ENCODE measurements at regions not wholly inside any gene's neighbourhood (a gene's known extent, or its start where the extent isn't known, plus 50 kb on each side); places are given as distances from the start of the nearest gene placed in this dataset.
"Not testable (repeated sequence)": the region's sequence is repeated elsewhere in the genome, so short reads cannot be mapped to it uniquely, and the experiment has no call there.

- no peak for TF ChIP-seq CTCF (conservative IDR thresholded peaks at IDR 0.05; ENCODE audit: low read depth, low read length)
- no peak for DNase-seq (ENCODE audit: low read depth)
- H3K4me3 ChIP-seq (ENCODE audit: low read depth, low read length), result no peak overlapping the region
Measured at GRCh38 chr10:113484487-113484886, 68.4 kb upstream of the HABP2 start.

- no peak for DNase-seq (ENCODE audit: low read depth)
- no peak overlapping the region for H3K4me3 ChIP-seq (ENCODE audit: low read depth, low read length)
- TF ChIP-seq CTCF (conservative IDR thresholded peaks at IDR 0.05; ENCODE audit: low read depth, low read length), result no peak
Measured at GRCh38 chr10:113485736-113486135, 67.1 kb upstream of the HABP2 start.

GRCh38 chr10:113486531-113486930 is 66.3 kb upstream of the HABP2 start:
- TF ChIP-seq CTCF (conservative IDR thresholded peaks at IDR 0.05; ENCODE audit: low read depth, low read length), result no peak
- DNase-seq (ENCODE audit: low read depth), result no peak
- H3K4me3 ChIP-seq (ENCODE audit: low read depth, low read length), result no peak overlapping the region

- no peak overlapping the region for H3K4me3 ChIP-seq (ENCODE audit: low read depth, low read length)
- no peak for DNase-seq (ENCODE audit: low read depth)
- no peak for TF ChIP-seq CTCF (conservative IDR thresholded peaks at IDR 0.05; ENCODE audit: low read depth, low read length)
Measured at GRCh38 chr10:113487154-113487553, 65.7 kb upstream of the HABP2 start.

- no peak for DNase-seq (ENCODE audit: low read depth)
- TF ChIP-seq CTCF (conservative IDR thresholded peaks at IDR 0.05; ENCODE audit: low read depth, low read length), result no peak
- no peak overlapping the region for H3K4me3 ChIP-seq (ENCODE audit: low read depth, low read length)
Measured at GRCh38 chr10:113488186-113488585, 64.7 kb upstream of the HABP2 start.

- not testable (repeated sequence) for H3K4me3 ChIP-seq (ENCODE audit: low read depth, low read length); DNase-seq (ENCODE audit: low read depth)
Measured at GRCh38 chr10:113489522-113489921, 63.3 kb upstream of the HABP2 start.

GRCh38 chr10:113491967-113492565 is 60.8 kb upstream of the HABP2 start:
- no peak overlapping the region for H3K4me3 ChIP-seq (ENCODE audit: low read depth, low read length)
- DNase-seq (ENCODE audit: low read depth), result peak; percentile 5
- TF ChIP-seq CTCF (conservative IDR thresholded peaks at IDR 0.05; ENCODE audit: low read depth, low read length), result no peak

All from choroid plexus epithelial cell (primary cell).